ENCODE measurements at regions not wholly inside any gene's neighbourhood (a gene's known extent, or its start where the extent isn't known, plus 50 kb on each side); places are given as distances from the start of the nearest gene placed in this dataset.

DNA sequence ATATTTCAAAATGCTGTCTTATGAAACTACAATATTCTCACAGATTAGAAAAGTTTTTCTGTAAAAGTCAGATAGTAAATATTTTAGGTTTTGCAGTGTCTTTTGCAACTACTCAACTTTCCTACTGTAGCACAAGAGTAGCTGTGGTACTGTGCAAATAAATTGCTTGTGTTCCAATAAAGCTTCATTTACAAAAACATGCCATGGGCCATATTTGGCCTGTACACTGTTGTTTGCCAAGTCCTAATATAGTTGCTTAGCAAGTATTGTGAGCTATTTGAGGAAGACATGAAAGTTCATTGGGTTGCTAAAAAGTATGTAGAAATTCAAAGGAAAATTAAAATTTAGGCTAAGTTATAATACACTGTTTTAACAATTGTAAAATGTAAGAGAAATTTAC, 80.0 kb downstream of the TFPI2 start:
- TF ChIP-seq, protein P1, sequence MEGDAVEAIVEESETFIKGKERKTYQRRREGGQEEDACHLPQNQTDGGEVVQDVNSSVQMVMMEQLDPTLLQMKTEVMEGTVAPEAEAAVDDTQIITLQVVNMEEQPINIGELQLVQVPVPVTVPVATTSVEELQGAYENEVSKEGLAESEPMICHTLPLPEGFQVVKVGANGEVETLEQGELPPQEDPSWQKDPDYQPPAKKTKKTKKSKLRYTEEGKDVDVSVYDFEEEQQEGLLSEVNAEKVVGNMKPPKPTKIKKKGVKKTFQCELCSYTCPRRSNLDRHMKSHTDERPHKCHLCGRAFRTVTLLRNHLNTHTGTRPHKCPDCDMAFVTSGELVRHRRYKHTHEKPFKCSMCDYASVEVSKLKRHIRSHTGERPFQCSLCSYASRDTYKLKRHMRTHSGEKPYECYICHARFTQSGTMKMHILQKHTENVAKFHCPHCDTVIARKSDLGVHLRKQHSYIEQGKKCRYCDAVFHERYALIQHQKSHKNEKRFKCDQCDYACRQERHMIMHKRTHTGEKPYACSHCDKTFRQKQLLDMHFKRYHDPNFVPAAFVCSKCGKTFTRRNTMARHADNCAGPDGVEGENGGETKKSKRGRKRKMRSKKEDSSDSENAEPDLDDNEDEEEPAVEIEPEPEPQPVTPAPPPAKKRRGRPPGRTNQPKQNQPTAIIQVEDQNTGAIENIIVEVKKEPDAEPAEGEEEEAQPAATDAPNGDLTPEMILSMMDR (IDR thresholded peaks at IDR 0.05): no peak
- TF ChIP-seq, protein P2, sequence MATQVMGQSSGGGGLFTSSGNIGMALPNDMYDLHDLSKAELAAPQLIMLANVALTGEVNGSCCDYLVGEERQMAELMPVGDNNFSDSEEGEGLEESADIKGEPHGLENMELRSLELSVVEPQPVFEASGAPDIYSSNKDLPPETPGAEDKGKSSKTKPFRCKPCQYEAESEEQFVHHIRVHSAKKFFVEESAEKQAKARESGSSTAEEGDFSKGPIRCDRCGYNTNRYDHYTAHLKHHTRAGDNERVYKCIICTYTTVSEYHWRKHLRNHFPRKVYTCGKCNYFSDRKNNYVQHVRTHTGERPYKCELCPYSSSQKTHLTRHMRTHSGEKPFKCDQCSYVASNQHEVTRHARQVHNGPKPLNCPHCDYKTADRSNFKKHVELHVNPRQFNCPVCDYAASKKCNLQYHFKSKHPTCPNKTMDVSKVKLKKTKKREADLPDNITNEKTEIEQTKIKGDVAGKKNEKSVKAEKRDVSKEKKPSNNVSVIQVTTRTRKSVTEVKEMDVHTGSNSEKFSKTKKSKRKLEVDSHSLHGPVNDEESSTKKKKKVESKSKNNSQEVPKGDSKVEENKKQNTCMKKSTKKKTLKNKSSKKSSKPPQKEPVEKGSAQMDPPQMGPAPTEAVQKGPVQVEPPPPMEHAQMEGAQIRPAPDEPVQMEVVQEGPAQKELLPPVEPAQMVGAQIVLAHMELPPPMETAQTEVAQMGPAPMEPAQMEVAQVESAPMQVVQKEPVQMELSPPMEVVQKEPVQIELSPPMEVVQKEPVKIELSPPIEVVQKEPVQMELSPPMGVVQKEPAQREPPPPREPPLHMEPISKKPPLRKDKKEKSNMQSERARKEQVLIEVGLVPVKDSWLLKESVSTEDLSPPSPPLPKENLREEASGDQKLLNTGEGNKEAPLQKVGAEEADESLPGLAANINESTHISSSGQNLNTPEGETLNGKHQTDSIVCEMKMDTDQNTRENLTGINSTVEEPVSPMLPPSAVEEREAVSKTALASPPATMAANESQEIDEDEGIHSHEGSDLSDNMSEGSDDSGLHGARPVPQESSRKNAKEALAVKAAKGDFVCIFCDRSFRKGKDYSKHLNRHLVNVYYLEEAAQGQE (IDR thresholded peaks at IDR 0.05; ENCODE audit: insufficient read depth in 1 of 2, low read depth in 2 of 2, low read length in 1 of 2): no peak
- TF ChIP-seq SIN3A (IDR thresholded peaks at IDR 0.05; ENCODE audit: borderline replicate concordance, insufficient read depth, low read depth, low read length): no peak
- no peak for TF ChIP-seq POLR2AphosphoS5 (IDR thresholded peaks at IDR 0.05; ENCODE audit: low read depth, low read length)
- no peak for TF ChIP-seq TCF7L2 (IDR thresholded peaks at IDR 0.05; ENCODE audit: low read depth, low read length)
- Histone ChIP-seq H3K27ac (ENCODE audit: low read length) (no peak overlapping the region), H3K36me3 (ENCODE audit: control insufficient read depth, insufficient read depth, low read length) (no peaks in the 10 kb centered on the region), H3K27me3 (ENCODE audit: control insufficient read depth, insufficient read depth, low read length) (no peaks in the 10 kb centered on the region), H3K4me3 (ENCODE audit: low read depth in 2 of 2, low read length in 2 of 2) (no peak overlapping the region), H3K9me3 (ENCODE audit: control insufficient read depth, insufficient read depth, low read depth, low read length) (no peaks in the 10 kb centered on the region), H3K4me1 (ENCODE audit: control insufficient read depth, insufficient read depth, low read length) (no peaks in the 10 kb centered on the region)
- ATAC-seq (no peak), DNase-seq (ENCODE audit: low read depth, low spot score) (no peak)
- BruUV-seq (replicated peaks): no TSS peak
- ChIA-PET POLR2A (no interaction called here), CTCF (no interaction called here)
- in situ Hi-C loops (cut with HindIII; ENCODE audit: low pct_unique_long_range_greater_than_20kb, low sequenced_read_pairs) (no loop called here), intact Hi-C loops (cut with micrococcal nuclease; ENCODE audit: unreplicated experiment) (no loop called here)

- Histone ChIP-seq H3K27ac (ENCODE audit: low read length) (no peak overlapping the region), H3K9me3 (ENCODE audit: control insufficient read depth, insufficient read depth, low read depth, low read length) (no peaks in the 10 kb centered on the region), H3K36me3 (ENCODE audit: control insufficient read depth, insufficient read depth, low read length) (no peaks in the 10 kb centered on the region), H3K4me3 (ENCODE audit: low read depth in 2 of 2, low read length in 2 of 2) (no peak overlapping the region), H3K4me1 (ENCODE audit: control insufficient read depth, insufficient read depth, low read length) (no peaks in the 10 kb centered on the region), H3K27me3 (ENCODE audit: control insufficient read depth, insufficient read depth, low read length) (no peaks in the 10 kb centered on the region)
- intact Hi-C loops (cut with micrococcal nuclease; ENCODE audit: unreplicated experiment): no loop called here
- ATAC-seq: no peak
- ChIA-PET POLR2A (no interaction called here), CTCF (no interaction called here)
- BruUV-seq (replicated peaks): no TSS peak
- DNase-seq (ENCODE audit: low read depth, low spot score): no peak
- in situ Hi-C loops (cut with HindIII; ENCODE audit: low pct_unique_long_range_greater_than_20kb, low sequenced_read_pairs): no loop called here
- TF ChIP-seq TCF7L2 (IDR thresholded peaks at IDR 0.05; ENCODE audit: low read depth, low read length): no peak
- TF ChIP-seq POLR2AphosphoS5 (IDR thresholded peaks at IDR 0.05; ENCODE audit: low read depth, low read length): no peak
- TF ChIP-seq SIN3A (IDR thresholded peaks at IDR 0.05; ENCODE audit: borderline replicate concordance, insufficient read depth, low read depth, low read length): no peak
- TF ChIP-seq, protein P1 (IDR thresholded peaks at IDR 0.05): no peak
- TF ChIP-seq, protein P2 (IDR thresholded peaks at IDR 0.05; ENCODE audit: insufficient read depth in 1 of 2, low read depth in 2 of 2, low read length in 1 of 2): no peak
Observed at GRCh38 chr7:93804726-93805125, 85.8 kb downstream of the TFPI2 start.
